Endothelial cell of umbilical vein (primary cell): ENCODE measurements at regions not wholly inside any gene's neighbourhood (a gene's known extent, or its start where the extent isn't known, plus 50 kb on each side); places are given as distances from the start of the nearest gene placed in this dataset.

Experiments used
- BruUV-seq: library from RNA; stranded (reverse); fragments of 400-500 nt; replicated peaks from 2 replicates; lab custom pipeline; 2021; lab: Mats Ljungman, UMichigan
- CTCF ChIA-PET: fragments of 300-600, 350-600 bp; sonication (Branson Sonifier 250); formaldehyde crosslinking; loops from one replicate; lab custom pipeline; 2021; ENCODE audit warnings: antibody characterized with exemption, inconsistent platforms; lab: Charles Lee
- POLR2A ChIA-PET: fragments of 300-600, 350-600 bp; sonication (Branson Sonifier 250); formaldehyde crosslinking; loops from one replicate; lab custom pipeline; 2021; ENCODE audit warnings: antibody characterized with exemption, inconsistent platforms; lab: Charles Lee
- DNase-seq: peaks from one replicate; pipeline ENCODE4 v3.0.0-alpha.2; 2011; ENCODE audit warnings: low read depth, low spot score
- FAIRE-seq: peaks from 2 replicates; lab custom pipeline; 2011; peaks lifted over from hg19 to GRCh38; lab: Jason Lieb, UNC
- H2AFZ ChIP-seq: 2 replicates; pipeline ENCODE4 v1.6.0; 2012; ENCODE audit warnings: low read depth, low read length, control low read depth, inconsistent platforms
- H3K27ac ChIP-seq: 2 replicates; pipeline ENCODE4 v1.5.1; 2011; ENCODE audit warnings: low read depth, mild to moderate bottlenecking, control low read depth, low read length, moderate library complexity; ENCODE audit not compliant: insufficient read depth
- H3K27me3 ChIP-seq, 2 experiments: 2 replicates each; pipeline versions ENCODE4 v1.6.0 to v1.6.1; 2011; ENCODE audit warnings: low read length in 2 of 2, mixed read lengths in 1 of 2; ENCODE audit not compliant: control insufficient read depth in 2 of 2, insufficient read depth in 2 of 2
- H3K36me3 ChIP-seq, 2 experiments: 2 replicates in 1 of 2; 3 replicates in 1 of 2; pipeline ENCODE4 v1.5.1; 2011; ENCODE audit warnings: low read length in 2 of 2, mild to moderate bottlenecking in 1 of 2, moderate library complexity in 1 of 2; ENCODE audit not compliant: control insufficient read depth in 2 of 2, insufficient read depth in 2 of 2; ENCODE audit errors: extremely low read depth in 1 of 2
- H3K4me1 ChIP-seq: 3 replicates; pipeline ENCODE4 v1.5.1; 2011; ENCODE audit warnings: mild to moderate bottlenecking, low read length; ENCODE audit not compliant: control insufficient read depth, insufficient read depth; ENCODE audit errors: extremely low read depth
- H3K4me2 ChIP-seq: 2 replicates; pipeline ENCODE4 v1.6.1; 2011; ENCODE audit warnings: low read length, control low read depth, mixed read lengths; ENCODE audit not compliant: insufficient read depth
- H3K4me3 ChIP-seq, 3 experiments: fragments of 200-600 bp in 1 of 3; sonication (generic), shearing (Covaris generic) in 1 of 3; replicated peaks in 1 of 3; 2 replicates each; pipeline ENCODE4 v1.5.1; 2011 to 2016; ENCODE audit warnings: control low read depth in 3 of 3, low read length in 3 of 3, mild to moderate bottlenecking in 2 of 3, inconsistent platforms in 1 of 3, low read depth in 1 of 3, moderate library complexity in 1 of 3; ENCODE audit not compliant: insufficient read depth in 1 of 3
- H3K79me2 ChIP-seq: 2 replicates; pipeline ENCODE4 v1.6.0; 2012; ENCODE audit warnings: low read length, inconsistent platforms; ENCODE audit not compliant: control insufficient read depth, insufficient read depth
- H3K9ac ChIP-seq: replicated peaks from 2 replicates; pipeline ENCODE3; 2011; ENCODE audit warnings: low read length, control low read depth; ENCODE audit not compliant: insufficient read depth; ENCODE audit errors: extremely low read depth
- H3K9me1 ChIP-seq: replicated peaks from 3 replicates; pipeline ENCODE4 v1.6.0; 2011; ENCODE audit warnings: mild to moderate bottlenecking, low read length; ENCODE audit not compliant: control insufficient read depth, insufficient read depth; ENCODE audit errors: extremely low read depth
- H3K9me3 ChIP-seq: replicated peaks from 2 replicates; pipeline ENCODE4 v1.5.1; 2012; ENCODE audit warnings: low read length, inconsistent platforms; ENCODE audit not compliant: control insufficient read depth, insufficient read depth
- H4K20me1 ChIP-seq: replicated peaks from 2 replicates; pipeline ENCODE3; 2011; ENCODE audit warnings: mild to moderate bottlenecking, low read length; ENCODE audit not compliant: control insufficient read depth, insufficient read depth; ENCODE audit errors: extremely low read depth
- CTCF ChIP-seq, 2 donors: IDR thresholded peaks; 1 replicate in 1 of 2; 2 replicates in 1 of 2; pipeline ENCODE4 v1.5.1; 2011; ENCODE audit warnings: low read length in 2 of 2, mild to moderate bottlenecking in 2 of 2, moderate library complexity in 2 of 2, control low read depth in 1 of 2, inconsistent platforms in 1 of 2, low read depth in 1 of 2; ENCODE audit not compliant: insufficient read depth in 1 of 2; ENCODE audit errors: extremely low read depth in 1 of 2
- EZH2 ChIP-seq: IDR thresholded peaks from 2 replicates; pipeline ENCODE4 v1.6.1; 2012; ENCODE audit warnings: borderline replicate concordance, low read depth, mild to moderate bottlenecking, moderate library complexity, low read length, inconsistent platforms; ENCODE audit not compliant: severe bottlenecking
- FOS ChIP-seq: IDR thresholded peaks from 2 replicates; pipeline ENCODE4 v1.6.1; 2011; ENCODE audit warnings: mild to moderate bottlenecking, low read length, moderate library complexity, borderline replicate concordance; ENCODE audit not compliant: insufficient read depth
- GATA2 ChIP-seq: IDR thresholded peaks from 2 replicates; pipeline ENCODE4 v1.7.0; 2011; ENCODE audit warnings: low read depth, mild to moderate bottlenecking, moderate library complexity, mixed read lengths, low read length; ENCODE audit not compliant: insufficient read length, insufficient read depth
- JUN ChIP-seq: IDR thresholded peaks from 2 replicates; pipeline ENCODE4 v1.6.1; 2011; ENCODE audit warnings: borderline replicate concordance, low read depth; ENCODE audit not compliant: insufficient read length, insufficient read depth
- MAX ChIP-seq: IDR thresholded peaks from 2 replicates; pipeline ENCODE4 v1.6.1; 2011; ENCODE audit not compliant: insufficient read depth, insufficient read length
- POLR2A ChIP-seq: IDR thresholded peaks from 2 replicates; pipeline ENCODE4 v1.6.1; 2012; ENCODE audit warnings: low read depth, mild to moderate bottlenecking, control low read depth, low read length
- dilution Hi-C: fragments of 300-500 bp; cut with MboI; formaldehyde crosslinking; loops from one replicate; pipeline ENCODE4 v1.15.0; 2019; ENCODE audit warnings: low sequenced_read_pairs; ENCODE audit not compliant: extremely low pct_ligation_motif_present
- intact Hi-C: fragments of 100-400 bp; cut with micrococcal nuclease; formaldehyde crosslinking; loops from one replicate; pipeline ENCODE4 v1.10.0; 2022

GRCh38 chr2:48180557-48180956, 133.9 kb upstream of the FOXN2 start:
- CTCF ChIA-PET: no interaction called here
- intact Hi-C loops (no loop called here), dilution Hi-C loops (no loop called here)
- Histone ChIP-seq H3K9me3 (no peaks in the 10 kb centered on the region), H3K4me3 (no peak overlapping the region), H2AFZ (no peak overlapping the region), H3K4me2 (no peak overlapping the region), H3K4me1 (no peaks in the 10 kb centered on the region), H3K79me2 (no peaks in the 10 kb centered on the region), H3K27me3 (no peaks in the 10 kb centered on the region), H3K36me3 (no peaks in the 10 kb centered on the region), H3K9me1 (no peaks in the 10 kb centered on the region), H4K20me1 (no peaks in the 10 kb centered on the region), H3K27ac (no peak overlapping the region), H3K9ac (no peak overlapping the region)
- no TSS peak for BruUV-seq
- POLR2A ChIA-PET: no interaction called here
- TF ChIP-seq CTCF (IDR thresholded peaks at IDR 0.05; ENCODE audit: extremely low read depth in 1 of 2, insufficient read depth in 1 of 2, low read depth in 1 of 2, low read length in 2 of 2): no peak
- no peak for TF ChIP-seq MAX
- no peak for DNase-seq
- no peak for FAIRE-seq

GRCh38 chr2:48183276-48183675, 131.2 kb upstream of the FOXN2 start:
- Histone ChIP-seq H3K9me1 (no peaks in the 10 kb centered on the region), H2AFZ (no peak overlapping the region), H3K4me3 (no peak overlapping the region), H3K4me2 (no peak overlapping the region), H3K79me2 (no peaks in the 10 kb centered on the region), H3K27ac (no peak overlapping the region), H4K20me1 (no peaks in the 10 kb centered on the region), H3K9ac (no peak overlapping the region), H3K27me3 (no peaks in the 10 kb centered on the region), H3K9me3 (no peaks in the 10 kb centered on the region), H3K36me3 (no peaks in the 10 kb centered on the region), H3K4me1 (no peaks in the 10 kb centered on the region)
- dilution Hi-C loops: no loop called here
- FAIRE-seq (no peak), DNase-seq (no peak)
- TF ChIP-seq EZH2: no peak
- no peak for TF ChIP-seq POLR2A
- TF ChIP-seq FOS: no peak
- no peak for TF ChIP-seq JUN
- TF ChIP-seq GATA2: no peak
- TF ChIP-seq MAX: no peak
- intact Hi-C loops: no loop called here
- BruUV-seq: no TSS peak
- ChIA-PET POLR2A (no interaction called here), CTCF (no interaction called here)
